Mucosa of descending colon (tissue), 3 donors: ENCODE measurements at regions not wholly inside any gene's neighbourhood (a gene's known extent, or its start where the extent isn't known, plus 50 kb on each side); places are given as distances from the start of the nearest gene placed in this dataset.
A peak's percentile ranks its signal among the peaks of the same experiment; 100 is the strongest.

ENCODE experiments used
- ATAC-seq: fragments of 200-7000 bp; cut with Tn5 transposase; one replicate; pipeline ENCODE4 v1.9.1; 2020; ENCODE audit warnings: mild to moderate bottlenecking, moderate library complexity
- DNase-seq, 3 donors: peaks; one replicate each; pipeline ENCODE4 v3.0.0-alpha.2; 2020
- H3K36me3 ChIP-seq: fragments of 200-600 bp; one replicate; pipeline ENCODE4 v1.8.0; 2021; ENCODE audit warnings: low read depth, mild to moderate bottlenecking
- H3K4me1 ChIP-seq: fragments of 200-600 bp; one replicate; pipeline ENCODE4 v1.8.0; 2021; ENCODE audit warnings: low read depth, mild to moderate bottlenecking
- H3K4me3 ChIP-seq: fragments of 200-600 bp; one replicate; pipeline ENCODE4 v1.8.0; 2021; ENCODE audit warnings: mild to moderate bottlenecking
- H3K9me3 ChIP-seq: fragments of 200-600 bp; one replicate; pipeline ENCODE4 v1.8.0; 2021; ENCODE audit warnings: mild to moderate bottlenecking
- CTCF ChIP-seq: fragments of 200-600 bp; IDR thresholded peaks from one replicate; pipeline ENCODE4 v1.8.0; 2022; ENCODE audit warnings: antibody characterized with exemption, mild to moderate bottlenecking
- intact Hi-C, 2 donors: fragments of 100-400 bp; cut with DNase I in 1 of 2; cut with micrococcal nuclease in 1 of 2; formaldehyde crosslinking; loops; one replicate each; pipeline versions ENCODE4 v1.11.0 to v1.11.1; 2022; cut with DNase I, micrococcal nuclease
- donor health status: DM: no; HTN: no; CAD: no; lungs with moderate emphysema.
- donor health status: DM: no; HTN: no; CAD: no.
- donor health status: DM: no; HTN: yes; CAD: no.

GRCh38 chr10:78618050-78618449 is 450.7 kb upstream of the ZMIZ1 start:
- no peak for ATAC-seq
- no peak overlapping the region for H3K4me3 ChIP-seq
- no peak for DNase-seq
- no peak for TF ChIP-seq CTCF
- H3K36me3 ChIP-seq: no peaks in the 10 kb centered on the region
- H3K9me3 ChIP-seq: no peaks in the 10 kb centered on the region
- peaks cover 8% of the 10 kb centered on the region for H3K4me1 ChIP-seq
- intact Hi-C loops: no loop called here

- intact Hi-C loops: no loop called here
- H3K9me3 ChIP-seq: no peaks in the 10 kb centered on the region
- peak in 1 of 3 donors; percentile 21 for DNase-seq
- TF ChIP-seq CTCF: no peak
- no peaks in the 10 kb centered on the region for H3K36me3 ChIP-seq
- peaks cover 18% of the 10 kb centered on the region for H3K4me1 ChIP-seq
- H3K4me3 ChIP-seq: no peak overlapping the region
- no peak for ATAC-seq
These were observed 449.5 kb upstream of the ZMIZ1 start for GRCh38 chr10:78619115-78619851.

GRCh38 chr10:78619896-78620295 is 448.9 kb upstream of the ZMIZ1 start:
- no peaks in the 10 kb centered on the region for H3K9me3 ChIP-seq
- no peak for DNase-seq
- no peak overlapping the region for H3K4me3 ChIP-seq
- peaks cover 21% of the 10 kb centered on the region for H3K4me1 ChIP-seq
- no peak for ATAC-seq
- no peak for TF ChIP-seq CTCF
- H3K36me3 ChIP-seq: no peaks in the 10 kb centered on the region
- intact Hi-C loops: no loop called here

- DNase-seq: peak in 1 of 3 donors; percentile 34
- H3K4me1 ChIP-seq: peaks cover 21% of the 10 kb centered on the region
- no peak overlapping the region for H3K4me3 ChIP-seq
- no peaks in the 10 kb centered on the region for H3K36me3 ChIP-seq
- TF ChIP-seq CTCF: no peak
- intact Hi-C loops: no loop called here
- peak; percentile 6 for ATAC-seq
- H3K9me3 ChIP-seq: no peaks in the 10 kb centered on the region
These were observed 447.6 kb upstream of the ZMIZ1 start for GRCh38 chr10:78620985-78621799.

GRCh38 chr10:78623578-78624215 is 445.1 kb upstream of the ZMIZ1 start:
- TF ChIP-seq CTCF: no peak
- Histone ChIP-seq H3K36me3 (no peaks in the 10 kb centered on the region), H3K9me3 (no peaks in the 10 kb centered on the region), H3K4me3 (no peak overlapping the region), H3K4me1 (peaks cover 13% of the 10 kb centered on the region)
- intact Hi-C loops: no loop called here
- peak; percentile 90 for ATAC-seq
- peak in 1 of 3 donors; percentile 19 for DNase-seq
